IMR-90 (cell line): ENCODE measurements at regions not wholly inside any gene's neighbourhood (a gene's known extent, or its start where the extent isn't known, plus 50 kb on each side); places are given as distances from the start of the nearest gene placed in this dataset.

Experiments
- ATAC-seq: fragments of 200-7000 bp; cut with Tn5 transposase; 2 replicates; pipeline ENCODE4 v1.9.1; 2020; ENCODE audit warnings: low read depth, mild to moderate bottlenecking, moderate library complexity
- BruUV-seq: library from RNA; stranded (reverse); fragments of 400-500 nt; replicated peaks from 2 replicates; lab custom pipeline; 2021; lab: Mats Ljungman, UMichigan
- CTCF ChIA-PET: fragments of 300-600 bp; formaldehyde crosslinking; extraction: SDS; loops from one replicate; lab custom pipeline; 2021; ENCODE audit warnings: antibody characterized with exemption; lab: Yijun Ruan, JAX
- POLR2A ChIA-PET: fragments of 300-600 bp; sonication (Branson Sonifier 250); formaldehyde crosslinking; loops from one replicate; lab custom pipeline; 2022; ENCODE audit warnings: antibody characterized with exemption; ENCODE audit not compliant: unreplicated experiment; lab: Charles Lee
- DNase-seq: peaks from one replicate; pipeline ENCODE4 v3.0.0; 2013
- H2AFZ ChIP-seq: replicated peaks from 2 replicates; pipeline ENCODE3; 2013; ENCODE audit warnings: low read length, mild to moderate bottlenecking; ENCODE audit not compliant: poor library complexity
- H2AK5ac ChIP-seq: 2 replicates; pipeline ENCODE4 v1.6.1; 2013; ENCODE audit warnings: low read depth, low read length, inconsistent platforms
- H2AK9ac ChIP-seq: replicated peaks from 2 replicates; pipeline ENCODE3; 2013; ENCODE audit warnings: mild to moderate bottlenecking, low read depth, low read length, moderate library complexity; ENCODE audit not compliant: poor library complexity
- H2BK120ac ChIP-seq: 2 replicates; pipeline ENCODE4 v1.6.1; 2013; ENCODE audit warnings: low read depth, low read length, inconsistent platforms
- H2BK15ac ChIP-seq: 3 replicates; pipeline ENCODE4 v1.6.1; 2013; ENCODE audit warnings: low read depth, low read length, inconsistent platforms
- H2BK20ac ChIP-seq: 2 replicates; pipeline ENCODE4 v1.6.1; 2013; ENCODE audit warnings: low read depth, mild to moderate bottlenecking, inconsistent platforms, low read length, moderate library complexity
- H2BK5ac ChIP-seq: 2 replicates; pipeline ENCODE4 v1.6.1; 2013; ENCODE audit warnings: mild to moderate bottlenecking, low read depth, low read length, inconsistent platforms; ENCODE audit not compliant: poor library complexity, severe bottlenecking
- H3K14ac ChIP-seq: replicated peaks from 2 replicates; pipeline ENCODE4 v1.6.1; 2013; ENCODE audit warnings: low read depth, low read length, inconsistent platforms
- H3K18ac ChIP-seq: 2 replicates; pipeline ENCODE4 v1.6.1; 2013; ENCODE audit warnings: low read depth, low read length, control low read depth
- H3K23ac ChIP-seq: 2 replicates; pipeline ENCODE4 v1.6.1; 2013; ENCODE audit warnings: low read depth, low read length, inconsistent platforms
- H3K27ac ChIP-seq: 2 replicates; pipeline ENCODE4 v1.5.1; 2013; ENCODE audit warnings: mild to moderate bottlenecking, control low read depth, low read length; ENCODE audit not compliant: insufficient read depth
- H3K27me3 ChIP-seq: 2 replicates; pipeline ENCODE4 v1.6.1; 2013; ENCODE audit warnings: low read length; ENCODE audit not compliant: control insufficient read depth, insufficient read depth
- H3K36me3 ChIP-seq: 2 replicates; pipeline ENCODE4 v1.6.1; 2013; ENCODE audit warnings: low read length, mixed read lengths; ENCODE audit not compliant: control insufficient read depth, insufficient read depth
- H3K4ac ChIP-seq: 2 replicates; pipeline ENCODE4 v1.6.1; 2013; ENCODE audit warnings: low read depth, low read length, inconsistent platforms
- H3K4me1 ChIP-seq: 2 replicates; pipeline ENCODE4 v1.6.1; 2013; ENCODE audit warnings: low read length, mixed read lengths; ENCODE audit not compliant: control insufficient read depth, insufficient read depth
- H3K4me2 ChIP-seq: 2 replicates; pipeline ENCODE4 v1.6.1; 2013; ENCODE audit warnings: low read depth, mild to moderate bottlenecking, control low read depth, low read length, moderate library complexity
- H3K4me3 ChIP-seq: 2 replicates; pipeline ENCODE4 v1.5.1; 2013; ENCODE audit warnings: low read depth, mild to moderate bottlenecking, control low read depth, low read length, moderate library complexity; ENCODE audit not compliant: insufficient read depth
- H3K56ac ChIP-seq: 2 replicates; pipeline ENCODE4 v1.6.1; 2013; ENCODE audit warnings: low read length, inconsistent platforms; ENCODE audit not compliant: insufficient read depth; ENCODE audit errors: extremely low read depth
- H3K79me1 ChIP-seq, 2 experiments: 2 replicates each; pipeline ENCODE4 v1.6.1; 2013; ENCODE audit warnings: low read length in 2 of 2, inconsistent platforms in 1 of 2, low read depth in 1 of 2
- H3K9ac ChIP-seq: 2 replicates; pipeline ENCODE4 v1.6.1; 2013; ENCODE audit warnings: low read depth, low read length, control low read depth
- H3K9me1 ChIP-seq: 2 replicates; pipeline ENCODE4 v1.6.1; 2013; ENCODE audit warnings: low read length, inconsistent platforms; ENCODE audit not compliant: insufficient read depth
- H3K9me3 ChIP-seq: 2 replicates; pipeline ENCODE4 v1.6.1; 2013; ENCODE audit warnings: low read length; ENCODE audit not compliant: control insufficient read depth, insufficient read depth
- H4K20me1 ChIP-seq: 2 replicates; pipeline ENCODE4 v1.6.1; 2013; ENCODE audit warnings: low read length, inconsistent platforms; ENCODE audit not compliant: insufficient read depth
- H4K5ac ChIP-seq: 2 replicates; pipeline ENCODE4 v1.6.1; 2013; ENCODE audit warnings: mild to moderate bottlenecking, low read depth, low read length, control low read depth
- H4K8ac ChIP-seq, 2 experiments: 2 replicates each; pipeline ENCODE4 v1.6.1; 2013; ENCODE audit warnings: low read depth in 2 of 2, low read length in 2 of 2, control low read depth in 1 of 2, inconsistent platforms in 1 of 2
- H4K91ac ChIP-seq: 2 replicates; pipeline ENCODE4 v1.6.1; 2013; ENCODE audit warnings: low read depth, low read length, inconsistent platforms; ENCODE audit not compliant: insufficient read depth
- BHLHE40 ChIP-seq: fragments of 150-350 bp; IDR thresholded peaks from 2 replicates; pipeline ENCODE4 v1.6.1; 2016; ENCODE audit warnings: mild to moderate bottlenecking, low read depth, low read length
- CEBPB ChIP-seq: IDR thresholded peaks from 2 replicates; pipeline ENCODE4 v1.6.1; 2012; ENCODE audit warnings: low read depth, low read length, improper control_type of control experiment
- CHD1 ChIP-seq: IDR thresholded peaks from 2 replicates; pipeline ENCODE4 v1.6.1; 2012; ENCODE audit warnings: low read depth, low read length, improper control_type of control experiment
- FOS ChIP-seq: fragments of 150-350 bp; IDR thresholded peaks from 2 replicates; pipeline ENCODE4 v1.6.1; 2016; ENCODE audit warnings: low read depth, low read length
- MAFK ChIP-seq: IDR thresholded peaks from 2 replicates; pipeline ENCODE4 v1.6.1; 2012; ENCODE audit warnings: low read depth, low read length, improper control_type of control experiment
- MAZ ChIP-seq: IDR thresholded peaks from 2 replicates; pipeline ENCODE4 v1.6.1; 2012; ENCODE audit warnings: low read depth, mild to moderate bottlenecking, low read length, improper control_type of control experiment, moderate library complexity, borderline replicate concordance
- MXI1 ChIP-seq: IDR thresholded peaks from 2 replicates; pipeline ENCODE4 v1.6.1; 2012; ENCODE audit warnings: low read depth, mild to moderate bottlenecking, low read length, moderate library complexity, borderline replicate concordance
- RAD21 ChIP-seq: IDR thresholded peaks from 2 replicates; pipeline ENCODE4 v1.6.1; 2012; ENCODE audit warnings: low read length, improper control_type of control experiment
- RCOR1 ChIP-seq: IDR thresholded peaks from 2 replicates; pipeline ENCODE4 v1.6.1; 2012; ENCODE audit warnings: mild to moderate bottlenecking, low read length, improper control_type of control experiment; ENCODE audit not compliant: insufficient replicate concordance
- SMC3 ChIP-seq: fragments of 150-350 bp; IDR thresholded peaks from 2 replicates; pipeline ENCODE4 v1.6.1; 2016; ENCODE audit warnings: low read depth, mild to moderate bottlenecking, antibody characterized with exemption, low read length, moderate library complexity
- WGBS, 2 experiments: methylation state at CpG; one replicate each; pipeline versions ENCODE4 v1.1.5 to v1.1.7; 2013; ENCODE audit warnings: missing lambda C conversion rate in 2 of 2; ENCODE audit not compliant: insufficient read length in 1 of 2; ENCODE audit errors: extremely low coverage in 2 of 2; 5-methylcytosine and 5-hydroxymethylcytosine counted together
- dilution Hi-C: fragments of 300-500 bp; cut with HindIII; formaldehyde crosslinking; loops from one replicate; pipeline ENCODE4 v1.14.3; 2018; ENCODE audit warnings: low sequenced_read_pairs; ENCODE audit not compliant: unreplicated experiment
- in situ Hi-C: fragments of 300-500 bp; cut with MboI; formaldehyde crosslinking; loops from 3 replicates; pipeline ENCODE4 v1.14.3; 2019; ENCODE audit warnings: low sequenced_read_pairs, inconsistent platforms, mixed read lengths
- intact Hi-C: fragments of 100-400 bp; cut with micrococcal nuclease; formaldehyde crosslinking; loops from 2 replicates; pipeline ENCODE4 v1.10.0; 2022
- TF ChIP-seq, protein P1 (sequence below): conservative IDR thresholded peaks from 2 replicates; pipeline ENCODE4 v1.5.1; 2012; ENCODE audit warnings: mild to moderate bottlenecking, low read depth, low read length, improper control_type of control experiment
- TF ChIP-seq, protein P2 (sequence below): fragments of 150-350 bp; IDR thresholded peaks from 2 replicates; pipeline ENCODE4 v1.6.1; 2017; ENCODE audit warnings: mild to moderate bottlenecking, antibody characterized with exemption, low read length, low read depth
- TF ChIP-seq, protein P3 (sequence below): fragments of 150-350 bp; IDR thresholded peaks from 2 replicates; pipeline ENCODE4 v1.6.1; 2016; ENCODE audit warnings: low read depth, mild to moderate bottlenecking, low read length, moderate library complexity, borderline replicate concordance

DNA sequence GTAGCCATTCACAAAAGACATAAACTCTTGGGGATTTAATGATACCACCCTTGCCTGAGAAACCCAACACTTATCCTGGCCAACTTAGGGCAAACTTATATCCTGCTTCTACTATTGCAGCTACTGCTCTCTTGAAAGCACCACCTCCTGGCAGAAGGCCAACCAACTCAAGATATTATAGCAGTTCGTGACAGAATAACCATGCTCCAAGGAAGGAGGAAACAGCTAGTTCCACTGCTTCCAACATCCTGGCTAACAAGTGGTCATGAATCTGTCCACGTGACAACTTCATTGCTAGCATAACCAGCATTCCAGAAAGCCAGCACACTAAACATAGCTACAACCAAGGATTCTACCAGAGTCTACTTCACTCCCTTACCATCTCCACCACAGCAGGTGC is 1037.5 kb downstream of the TBL1XR1 start:
- Histone ChIP-seq H4K91ac (no peak overlapping the region), H3K4me1 (no peaks in the 10 kb centered on the region), H3K18ac (no peak overlapping the region), H2BK15ac (no peak overlapping the region), H3K14ac (no peak overlapping the region; the same call in 1 of the 2 replicates), H3K4me2 (no peak overlapping the region), H3K79me1 (no peaks in the 10 kb centered on the region), H3K4ac (no peak overlapping the region), H3K56ac (no peak overlapping the region), H2BK5ac (no peak overlapping the region), H4K20me1 (no peaks in the 10 kb centered on the region), H3K4me3 (no peak overlapping the region), H4K8ac (no peak overlapping the region), H3K9me3 (no peaks in the 10 kb centered on the region), H2BK120ac (no peak overlapping the region), H2AFZ (no peak overlapping the region), H3K27ac (no peak overlapping the region), H3K9ac (no peak overlapping the region), H4K5ac (no peak overlapping the region), H3K36me3 (no peaks in the 10 kb centered on the region), H3K9me1 (no peaks in the 10 kb centered on the region), H2AK9ac (no peak overlapping the region), H2AK5ac (no peak overlapping the region), H3K27me3 (no peaks in the 10 kb centered on the region), H2BK20ac (no peak overlapping the region; the same call in 1 of the 2 replicates), H3K23ac (no peak overlapping the region)
- dilution Hi-C loops (no loop called here), in situ Hi-C loops (no loop called here), intact Hi-C loops (no loop called here)
- no TSS peak for BruUV-seq
- no peak; the same call in 1 of the 2 replicates for ATAC-seq
- no CpG with 5 or more reads among the region's 2 CpGs for WGBS, 2 experiments
- CTCF ChIA-PET: no interaction called here
- no peak for TF ChIP-seq RAD21
- TF ChIP-seq, protein P1, sequence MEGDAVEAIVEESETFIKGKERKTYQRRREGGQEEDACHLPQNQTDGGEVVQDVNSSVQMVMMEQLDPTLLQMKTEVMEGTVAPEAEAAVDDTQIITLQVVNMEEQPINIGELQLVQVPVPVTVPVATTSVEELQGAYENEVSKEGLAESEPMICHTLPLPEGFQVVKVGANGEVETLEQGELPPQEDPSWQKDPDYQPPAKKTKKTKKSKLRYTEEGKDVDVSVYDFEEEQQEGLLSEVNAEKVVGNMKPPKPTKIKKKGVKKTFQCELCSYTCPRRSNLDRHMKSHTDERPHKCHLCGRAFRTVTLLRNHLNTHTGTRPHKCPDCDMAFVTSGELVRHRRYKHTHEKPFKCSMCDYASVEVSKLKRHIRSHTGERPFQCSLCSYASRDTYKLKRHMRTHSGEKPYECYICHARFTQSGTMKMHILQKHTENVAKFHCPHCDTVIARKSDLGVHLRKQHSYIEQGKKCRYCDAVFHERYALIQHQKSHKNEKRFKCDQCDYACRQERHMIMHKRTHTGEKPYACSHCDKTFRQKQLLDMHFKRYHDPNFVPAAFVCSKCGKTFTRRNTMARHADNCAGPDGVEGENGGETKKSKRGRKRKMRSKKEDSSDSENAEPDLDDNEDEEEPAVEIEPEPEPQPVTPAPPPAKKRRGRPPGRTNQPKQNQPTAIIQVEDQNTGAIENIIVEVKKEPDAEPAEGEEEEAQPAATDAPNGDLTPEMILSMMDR: no peak
- TF ChIP-seq, protein P2, sequence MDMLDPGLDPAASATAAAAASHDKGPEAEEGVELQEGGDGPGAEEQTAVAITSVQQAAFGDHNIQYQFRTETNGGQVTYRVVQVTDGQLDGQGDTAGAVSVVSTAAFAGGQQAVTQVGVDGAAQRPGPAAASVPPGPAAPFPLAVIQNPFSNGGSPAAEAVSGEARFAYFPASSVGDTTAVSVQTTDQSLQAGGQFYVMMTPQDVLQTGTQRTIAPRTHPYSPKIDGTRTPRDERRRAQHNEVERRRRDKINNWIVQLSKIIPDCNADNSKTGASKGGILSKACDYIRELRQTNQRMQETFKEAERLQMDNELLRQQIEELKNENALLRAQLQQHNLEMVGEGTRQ: no peak; the same call in 1 of the 2 replicates
- TF ChIP-seq MAZ: no peak
- TF ChIP-seq RCOR1: no peak
- no peak for TF ChIP-seq FOS
- no peak for TF ChIP-seq CHD1
- no peak for TF ChIP-seq SMC3
- TF ChIP-seq, protein P3, sequence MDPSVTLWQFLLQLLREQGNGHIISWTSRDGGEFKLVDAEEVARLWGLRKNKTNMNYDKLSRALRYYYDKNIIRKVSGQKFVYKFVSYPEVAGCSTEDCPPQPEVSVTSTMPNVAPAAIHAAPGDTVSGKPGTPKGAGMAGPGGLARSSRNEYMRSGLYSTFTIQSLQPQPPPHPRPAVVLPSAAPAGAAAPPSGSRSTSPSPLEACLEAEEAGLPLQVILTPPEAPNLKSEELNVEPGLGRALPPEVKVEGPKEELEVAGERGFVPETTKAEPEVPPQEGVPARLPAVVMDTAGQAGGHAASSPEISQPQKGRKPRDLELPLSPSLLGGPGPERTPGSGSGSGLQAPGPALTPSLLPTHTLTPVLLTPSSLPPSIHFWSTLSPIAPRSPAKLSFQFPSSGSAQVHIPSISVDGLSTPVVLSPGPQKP: no peak
- TF ChIP-seq CEBPB: no peak
- TF ChIP-seq BHLHE40: no peak
- no peak for TF ChIP-seq MAFK
- TF ChIP-seq MXI1: no peak
- peak; percentile 28 for DNase-seq
- POLR2A ChIA-PET: no interaction called here
